Prostate gland (tissue), 2 donors: ENCODE measurements at regions not wholly inside any gene's neighbourhood (a gene's known extent, or its start where the extent isn't known, plus 50 kb on each side); places are given as distances from the start of the nearest gene placed in this dataset.

Source experiments
- DNase-seq: peaks from one replicate; pipeline ENCODE4 v3.0.0-alpha.2; 2019; ENCODE audit warnings: low spot score
- H3K27ac ChIP-seq, 2 donors: fragments of 200-600 bp; sonication (generic); 2 replicates each; pipeline ENCODE4 v1.5.1; 2017 to 2019
- H3K27me3 ChIP-seq: fragments of 200-600 bp; sonication (generic); replicated peaks from 2 replicates; pipeline ENCODE4 v1.5.1; 2019; ENCODE audit not compliant: insufficient read depth
- H3K36me3 ChIP-seq, 2 donors: fragments of 200-600 bp; sonication (generic); 1 replicate in 1 of 2; 2 replicates in 1 of 2; pipeline versions ENCODE4 v1.5.1 to v1.8.1; 2017 to 2019
- H3K4me1 ChIP-seq: fragments of 200-600 bp; sonication (generic); replicated peaks from 2 replicates; pipeline ENCODE4 v1.5.1; 2019
- H3K4me3 ChIP-seq, 2 donors: fragments of 200-600 bp; sonication (generic); 2 replicates each; pipeline ENCODE4 v1.5.1; 2017 to 2019
- H3K9me3 ChIP-seq: fragments of 200-600 bp; sonication (generic); 2 replicates; pipeline ENCODE4 v1.5.1; 2017
- CTCF ChIP-seq, 4 experiments: fragments of 200-600 bp in 2 of 4; fragments of 450-650 bp in 2 of 4; sonication (generic) in 2 of 4; IDR thresholded peaks; 1 replicate in 3 of 4; 2 replicates in 1 of 4; pipeline ENCODE4 v1.5.1; 2016 to 2019; ENCODE audit warnings: antibody characterized with exemption in 4 of 4, mild to moderate bottlenecking in 2 of 4, moderate library complexity in 2 of 4
- POLR2A ChIP-seq: fragments of 450-650 bp; IDR thresholded peaks from one replicate; pipeline ENCODE4 v1.6.1; 2016; ENCODE audit warnings: antibody characterized with exemption, mild to moderate bottlenecking
- POLR2AphosphoS5 ChIP-seq: sonication (generic); formaldehyde crosslinking; IDR thresholded peaks from one replicate; pipeline ENCODE4 v1.6.1; 2017; ENCODE audit warnings: antibody characterized with exemption
- WGBS: methylation state at CpG from one replicate; pipeline ENCODE4 v1.1.5; 2018; 5-methylcytosine and 5-hydroxymethylcytosine counted together
- intact Hi-C: fragments of 100-400 bp; cut with DNase I; formaldehyde crosslinking; loops from one replicate; pipeline ENCODE4 v1.14.2; 2022

DNA sequence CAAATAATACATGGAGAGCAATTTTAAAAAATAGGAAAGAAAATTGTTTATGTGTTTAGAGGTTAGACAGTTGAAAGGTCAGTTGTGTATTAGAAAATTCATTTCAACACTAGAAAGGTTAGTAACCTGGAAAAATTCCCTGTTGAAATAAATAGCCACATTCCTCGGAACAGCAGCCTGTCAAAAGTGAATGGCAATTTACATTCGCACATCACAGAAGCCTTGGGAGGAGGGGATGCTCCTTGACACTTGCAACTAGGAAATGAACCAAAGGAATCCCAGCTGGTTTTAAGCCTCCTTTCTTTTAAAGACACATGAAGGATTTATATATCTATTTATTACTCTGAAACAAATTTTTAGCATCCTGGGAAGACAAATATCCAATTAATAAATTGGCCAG is 653.5 kb upstream of the LRRTM4 start:
- WGBS, result 32% methylated on average over 2 of the region's 2 CpGs
- Histone ChIP-seq H3K9me3 (no peaks in the 10 kb centered on the region), H3K4me1 (no peaks in the 10 kb centered on the region)

GRCh38 chr2:78201064-78201575 is 678.9 kb upstream of the LRRTM4 start:
- no peak for DNase-seq
- Histone ChIP-seq H3K36me3 (no peaks in the 10 kb centered on the region), H3K27ac (no peak overlapping the region), H3K4me1 (no peaks in the 10 kb centered on the region), H3K4me3 (no peak overlapping the region), H3K9me3 (no peaks in the 10 kb centered on the region), H3K27me3 (no peaks in the 10 kb centered on the region)
- intact Hi-C loops, result no loop called here
- 77% methylated on average over 2 of the region's 2 CpGs for WGBS
- TF ChIP-seq CTCF (IDR thresholded peaks at IDR 0.05), result no peak
- TF ChIP-seq POLR2AphosphoS5, result no peak
- no peak for TF ChIP-seq POLR2A

More for the DNA sequence above, 653.5 kb upstream of the LRRTM4 start:
- no peak for TF ChIP-seq CTCF (IDR thresholded peaks at IDR 0.05)
- no peak for TF ChIP-seq POLR2A
- TF ChIP-seq POLR2AphosphoS5, result no peak
- H3K36me3 ChIP-seq, result no peaks in the 10 kb centered on the region
- H3K27ac ChIP-seq, result no peak overlapping the region
- no peak overlapping the region for H3K4me3 ChIP-seq
- intact Hi-C loops, result no loop called here
- H3K27me3 ChIP-seq, result no peaks in the 10 kb centered on the region
- no peak for DNase-seq

GRCh38 chr2:78202366-78202765 is 680.2 kb upstream of the LRRTM4 start:
- Histone ChIP-seq H3K4me3 (no peak overlapping the region), H3K4me1 (no peaks in the 10 kb centered on the region), H3K27me3 (no peaks in the 10 kb centered on the region), H3K27ac (no peak overlapping the region), H3K9me3 (no peaks in the 10 kb centered on the region), H3K36me3 (no peaks in the 10 kb centered on the region)
- intact Hi-C loops, result no loop called here
- DNase-seq, result no peak
- 91% methylated on average over 3 of the region's 3 CpGs for WGBS
- TF ChIP-seq POLR2AphosphoS5 (no peak), POLR2A (no peak), CTCF (IDR thresholded peaks at IDR 0.05) (no peak)

GRCh38 chr2:78202986-78203670 is 681.0 kb upstream of the LRRTM4 start:
- Histone ChIP-seq H3K4me3 (no peak overlapping the region), H3K27ac (no peak overlapping the region), H3K27me3 (no peaks in the 10 kb centered on the region), H3K36me3 (no peaks in the 10 kb centered on the region), H3K9me3 (no peaks in the 10 kb centered on the region), H3K4me1 (no peaks in the 10 kb centered on the region)
- DNase-seq, result no peak
- TF ChIP-seq CTCF (IDR thresholded peaks at IDR 0.05) (no peak), POLR2AphosphoS5 (no peak), POLR2A (no peak)
- WGBS, result 90% methylated on average over 7 of the region's 7 CpGs
- intact Hi-C loops, result no loop called here

DNA sequence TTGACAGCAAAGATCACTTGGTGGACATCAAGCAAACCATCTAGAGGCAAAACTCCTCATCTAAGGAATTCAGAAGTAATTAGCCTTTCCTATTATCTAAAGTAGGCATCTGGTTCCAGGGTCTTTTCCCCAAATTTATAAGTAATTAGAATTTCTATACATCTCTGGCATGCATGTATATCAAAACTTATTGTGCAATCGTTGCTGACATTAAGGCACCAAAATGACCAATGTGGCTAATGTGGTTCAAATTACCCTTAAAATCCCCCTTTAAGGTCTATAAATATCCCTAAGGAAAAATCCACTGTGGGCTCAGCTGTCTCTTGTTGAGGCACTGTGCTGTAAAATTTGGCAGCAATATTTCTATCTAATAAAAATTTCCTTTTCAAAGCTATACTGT is 695.9 kb upstream of the LRRTM4 start:
- Histone ChIP-seq H3K27me3 (no peaks in the 10 kb centered on the region), H3K36me3 (no peaks in the 10 kb centered on the region), H3K9me3 (no peaks in the 10 kb centered on the region), H3K27ac (no peak overlapping the region), H3K4me1 (no peaks in the 10 kb centered on the region), H3K4me3 (no peak overlapping the region)
- TF ChIP-seq POLR2A (no peak), POLR2AphosphoS5 (no peak), CTCF (IDR thresholded peaks at IDR 0.05) (no peak)
- DNase-seq, result no peak
- intact Hi-C loops, result no loop called here
- 65% methylated on average over 1 of the region's 1 CpG for WGBS
